ENCODE measurements at regions not wholly inside any gene's neighbourhood (a gene's known extent, or its start where the extent isn't known, plus 50 kb on each side); places are given as distances from the start of the nearest gene placed in this dataset.

DNA sequence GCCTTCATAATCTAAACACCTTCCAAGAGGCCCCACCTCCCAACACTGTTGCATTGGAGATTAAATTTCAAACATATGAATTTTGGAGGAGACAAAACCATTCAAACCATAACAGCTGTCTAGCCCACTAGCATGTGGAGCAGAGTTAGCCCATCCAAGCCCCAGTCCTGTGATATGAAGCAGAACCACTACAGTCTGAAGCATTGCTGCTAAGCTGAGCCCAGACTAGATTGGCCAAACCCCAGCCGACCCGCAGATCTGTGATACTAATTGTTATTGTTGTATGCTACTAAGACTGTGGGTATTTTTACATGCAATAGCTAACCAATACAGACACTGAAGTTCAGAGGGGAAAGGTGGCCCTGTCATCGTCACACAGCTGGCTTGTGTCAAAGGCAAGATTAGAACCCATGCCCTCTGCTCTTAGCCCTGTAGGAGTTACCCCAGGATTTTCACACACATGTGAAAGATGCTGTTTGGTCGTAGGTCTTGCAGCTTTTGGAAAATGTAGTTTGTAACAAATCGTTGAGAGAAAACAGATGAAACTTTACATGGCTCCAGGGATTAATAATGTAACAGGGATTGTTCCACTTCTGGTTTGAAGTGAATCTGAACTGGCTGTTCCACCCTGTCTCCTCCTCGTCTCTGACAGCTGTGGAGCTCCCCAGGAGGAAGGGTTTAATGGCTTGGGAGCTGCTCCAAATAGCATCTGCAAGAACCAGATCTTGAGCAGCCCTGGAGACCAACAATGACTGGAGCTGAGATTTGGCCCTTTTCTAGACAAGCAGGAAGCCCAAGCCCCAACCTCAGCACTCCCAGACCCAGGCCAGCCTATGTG, 517.5 kb downstream of the MID1IP1 start:
- in situ Hi-C loops (cut with HindIII; ENCODE audit: low sequenced_read_pairs): no loop called here
- TF ChIP-seq, protein P1, sequence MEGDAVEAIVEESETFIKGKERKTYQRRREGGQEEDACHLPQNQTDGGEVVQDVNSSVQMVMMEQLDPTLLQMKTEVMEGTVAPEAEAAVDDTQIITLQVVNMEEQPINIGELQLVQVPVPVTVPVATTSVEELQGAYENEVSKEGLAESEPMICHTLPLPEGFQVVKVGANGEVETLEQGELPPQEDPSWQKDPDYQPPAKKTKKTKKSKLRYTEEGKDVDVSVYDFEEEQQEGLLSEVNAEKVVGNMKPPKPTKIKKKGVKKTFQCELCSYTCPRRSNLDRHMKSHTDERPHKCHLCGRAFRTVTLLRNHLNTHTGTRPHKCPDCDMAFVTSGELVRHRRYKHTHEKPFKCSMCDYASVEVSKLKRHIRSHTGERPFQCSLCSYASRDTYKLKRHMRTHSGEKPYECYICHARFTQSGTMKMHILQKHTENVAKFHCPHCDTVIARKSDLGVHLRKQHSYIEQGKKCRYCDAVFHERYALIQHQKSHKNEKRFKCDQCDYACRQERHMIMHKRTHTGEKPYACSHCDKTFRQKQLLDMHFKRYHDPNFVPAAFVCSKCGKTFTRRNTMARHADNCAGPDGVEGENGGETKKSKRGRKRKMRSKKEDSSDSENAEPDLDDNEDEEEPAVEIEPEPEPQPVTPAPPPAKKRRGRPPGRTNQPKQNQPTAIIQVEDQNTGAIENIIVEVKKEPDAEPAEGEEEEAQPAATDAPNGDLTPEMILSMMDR (IDR thresholded peaks at IDR 0.05; ENCODE audit: low read depth, low read length): no peak
- DNase-seq (ENCODE audit: low read depth, low spot score): no peak
- no peak overlapping the region for H3K4me3 ChIP-seq (ENCODE audit: low read depth, low read length)

DNA sequence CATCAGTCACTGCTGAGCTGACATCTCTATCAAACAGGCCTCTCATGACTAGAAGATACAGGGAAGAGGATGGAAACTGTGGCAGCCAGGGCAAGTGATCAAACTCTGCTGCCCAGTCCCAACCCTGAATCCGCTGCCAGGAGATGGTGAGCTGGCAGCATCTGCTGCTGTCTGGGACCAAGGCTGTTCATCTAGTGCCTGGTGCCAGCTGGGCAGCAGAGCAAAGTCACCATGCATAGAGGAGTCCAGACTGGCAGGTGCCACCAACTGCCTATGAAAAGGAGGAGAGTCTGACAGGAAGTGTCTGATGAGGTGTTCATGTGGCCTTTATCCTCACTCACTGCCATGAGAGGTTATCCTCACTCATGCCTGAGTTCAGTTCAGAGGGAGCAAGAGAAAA, 518.9 kb downstream of the MID1IP1 start:
- H3K4me3 ChIP-seq (ENCODE audit: low read depth, low read length): no peak overlapping the region
- in situ Hi-C loops (cut with HindIII; ENCODE audit: low sequenced_read_pairs): no loop called here
- no peak for DNase-seq (ENCODE audit: low read depth, low spot score)
- TF ChIP-seq, protein P1 (IDR thresholded peaks at IDR 0.05; ENCODE audit: low read depth, low read length): no peak

DNA sequence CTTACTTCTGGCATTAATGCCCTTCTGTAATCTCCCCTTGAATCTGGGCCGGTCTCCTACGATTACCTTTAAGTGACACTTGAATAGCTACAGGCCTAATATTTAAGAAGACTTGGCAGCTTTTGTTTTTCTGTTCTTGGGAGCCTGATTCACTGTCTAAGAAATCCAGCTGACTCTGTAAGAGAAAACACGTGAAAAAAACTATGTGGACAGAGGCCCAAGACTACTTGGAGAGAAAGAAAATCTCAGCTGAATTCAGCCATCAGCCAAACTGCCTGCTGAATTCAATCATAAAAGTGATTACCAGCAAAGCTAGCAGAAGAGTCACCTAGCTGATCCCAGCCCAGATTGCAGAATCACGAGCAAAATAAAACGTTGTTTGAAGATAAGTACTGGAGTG, 521.2 kb downstream of the MID1IP1 start:
- H3K4me3 ChIP-seq (ENCODE audit: low read depth, low read length): no peak overlapping the region
- in situ Hi-C loops (cut with HindIII; ENCODE audit: low sequenced_read_pairs): no loop called here
- DNase-seq (ENCODE audit: low read depth, low spot score): no peak
- TF ChIP-seq, protein P1 (IDR thresholded peaks at IDR 0.05; ENCODE audit: low read depth, low read length): no peak

GRCh38 chrX:39324233-39324930, 523.1 kb downstream of the MID1IP1 start:
- no peak overlapping the region for H3K4me3 ChIP-seq (ENCODE audit: low read depth, low read length)
- in situ Hi-C loops (cut with HindIII; ENCODE audit: low sequenced_read_pairs): no loop called here
- TF ChIP-seq, protein P1 (IDR thresholded peaks at IDR 0.05; ENCODE audit: low read depth, low read length): no peak
- no peak for DNase-seq (ENCODE audit: low read depth, low spot score)

DNA sequence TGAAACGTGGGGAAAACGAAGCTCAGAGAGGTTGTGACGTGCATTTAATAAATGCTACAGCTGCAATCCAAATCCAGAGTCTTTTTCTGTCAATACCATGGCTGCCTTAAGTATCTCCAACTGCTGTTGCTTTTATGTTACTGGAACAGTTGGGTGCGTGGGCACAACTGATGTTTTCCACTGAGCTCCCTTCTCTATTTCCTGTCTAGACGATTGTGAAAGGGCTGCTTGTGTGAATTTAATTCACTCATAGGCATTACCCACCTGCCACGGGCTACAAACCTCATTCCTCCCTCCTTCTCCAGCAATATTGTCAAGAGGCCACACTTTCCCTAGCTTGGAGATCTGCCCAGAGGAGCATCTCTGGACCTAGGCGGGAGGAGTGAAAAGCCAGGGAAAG, 526.0 kb downstream of the MID1IP1 start:
- in situ Hi-C loops (cut with HindIII; ENCODE audit: low sequenced_read_pairs): no loop called here
- H3K4me3 ChIP-seq (ENCODE audit: low read depth, low read length): no peak overlapping the region
- TF ChIP-seq, protein P1 (IDR thresholded peaks at IDR 0.05; ENCODE audit: low read depth, low read length): no peak

DNA sequence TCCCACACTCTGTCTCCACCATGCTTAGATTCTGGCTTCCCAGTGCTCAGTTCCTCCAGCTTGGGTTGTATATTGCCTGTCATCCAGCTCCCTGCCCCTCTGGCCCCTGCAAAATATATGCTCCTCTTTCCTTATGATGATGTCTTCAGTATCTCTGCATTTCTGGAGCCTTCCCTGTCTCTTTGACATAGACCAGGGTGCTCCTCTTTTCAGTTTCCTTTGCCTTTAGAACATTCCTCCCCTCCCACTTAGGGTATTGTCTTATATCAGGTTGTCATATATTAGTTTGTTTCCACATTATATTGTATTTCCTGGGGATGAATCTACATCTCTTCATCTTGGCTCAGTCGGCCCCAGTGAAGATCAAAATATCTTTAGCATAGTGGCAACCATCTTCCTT, 526.4 kb downstream of the MID1IP1 start:
- in situ Hi-C loops (cut with HindIII; ENCODE audit: low sequenced_read_pairs): no loop called here
- no peak overlapping the region for H3K4me3 ChIP-seq (ENCODE audit: low read depth, low read length)
- TF ChIP-seq, protein P1 (IDR thresholded peaks at IDR 0.05; ENCODE audit: low read depth, low read length): no peak
- DNase-seq (ENCODE audit: low read depth, low spot score): no peak

More for the DNA sequence above, 526.0 kb downstream of the MID1IP1 start:
- no peak for DNase-seq (ENCODE audit: low read depth, low spot score)
